GM21723 (cell line): ENCODE measurements at regions not wholly inside any gene's neighbourhood (a gene's known extent, or its start where the extent isn't known, plus 50 kb on each side); places are given as distances from the start of the nearest gene placed in this dataset.
A peak's percentile ranks its signal among the peaks of the same experiment; 100 is the strongest.
"Not testable (repeated sequence)": the region's sequence is repeated elsewhere in the genome, so short reads cannot be mapped to it uniquely, and the experiment has no call there.

Source experiments
- ATAC-seq: cut with Tn5 transposase; IDR thresholded peaks from one replicate; pipeline ENCODE4 v1.9.1; 2021; ENCODE audit warnings: mild to moderate bottlenecking, moderate library complexity; ENCODE audit not compliant: unreplicated experiment

- not testable (repeated sequence) for ATAC-seq
Measured at GRCh38 chrX:131875827-131876226, 147.3 kb upstream of the STK26 start.

- no peak for ATAC-seq
Measured at GRCh38 chrX:131881194-131881593, 141.9 kb upstream of the STK26 start.

DNA sequence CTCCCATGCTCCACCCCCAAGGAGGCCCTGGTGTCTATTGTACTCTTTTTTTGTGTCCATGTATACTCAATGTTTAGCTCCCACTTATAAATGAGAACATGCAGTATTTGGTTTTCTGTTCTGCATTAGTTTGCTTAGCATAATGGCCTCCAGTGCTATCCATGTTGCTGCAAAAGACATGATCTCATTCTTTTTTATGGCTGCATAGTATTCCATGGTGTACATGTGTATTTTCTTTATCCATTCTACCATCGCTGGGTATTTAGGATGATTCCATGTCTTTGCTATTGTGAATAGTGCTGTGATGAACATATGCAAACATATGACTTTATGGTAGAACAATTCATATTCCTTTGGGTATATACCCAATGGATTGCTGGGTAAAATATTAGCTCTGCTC is 138.1 kb upstream of the STK26 start:
- not testable (repeated sequence) for ATAC-seq

DNA sequence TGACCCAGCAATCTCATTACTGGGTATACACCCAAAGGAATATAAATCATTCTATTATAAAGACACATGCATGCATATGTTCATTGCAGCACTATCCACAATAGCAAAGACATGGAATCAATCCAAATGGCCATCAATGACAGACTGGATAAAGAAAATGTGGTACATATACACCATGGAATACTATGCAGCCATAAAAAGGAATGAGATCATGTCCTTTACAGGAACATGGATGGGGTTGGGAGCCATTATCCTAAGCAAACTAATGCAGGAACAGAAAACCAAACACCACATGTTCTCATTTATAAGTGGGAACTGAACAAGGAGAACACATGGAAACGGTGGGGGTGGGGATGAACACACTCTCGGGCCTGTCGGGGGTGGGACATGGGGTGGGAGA is 129.2 kb upstream of the STK26 start:
- ATAC-seq, result not testable (repeated sequence)

DNA sequence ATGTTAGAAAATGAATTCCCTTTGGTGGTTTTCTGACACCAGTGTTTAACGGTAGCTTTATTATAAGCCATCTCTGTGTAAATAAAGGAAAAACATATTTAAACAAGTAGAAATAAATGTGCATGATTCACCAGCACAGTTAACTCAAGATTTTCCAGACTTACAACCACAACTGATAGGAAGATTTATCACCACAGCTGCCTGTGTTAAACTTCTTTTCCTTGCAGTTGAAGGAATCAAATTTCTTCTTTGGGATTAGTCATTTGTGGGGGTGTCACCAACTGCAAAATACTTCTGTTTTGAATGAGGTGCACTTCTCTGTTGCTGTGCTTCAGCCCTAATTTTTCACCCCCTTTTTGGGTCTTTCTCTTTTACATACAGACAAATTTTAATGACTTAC is 128.1 kb upstream of the STK26 start:
- ATAC-seq, result no peak

DNA sequence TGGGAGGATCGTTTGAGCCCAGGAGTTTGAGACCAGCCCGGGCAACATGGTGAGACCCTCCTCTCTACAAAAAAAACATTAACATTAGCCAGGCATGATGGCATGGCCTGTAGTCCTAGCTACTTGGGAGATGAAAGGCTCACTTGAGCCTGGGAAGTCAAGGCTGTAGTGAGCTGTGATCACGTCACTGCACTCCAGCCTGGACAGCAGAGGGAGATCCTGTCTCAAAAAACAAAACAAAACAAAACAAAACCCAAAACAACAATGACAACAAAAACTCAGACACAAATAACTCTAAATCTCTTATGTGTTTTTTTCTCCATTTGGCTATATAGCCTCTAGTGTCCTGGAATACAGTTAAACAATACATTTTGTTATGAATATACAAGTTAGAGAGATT is 127.3 kb upstream of the STK26 start:
- no peak for ATAC-seq

GRCh38 chrX:131901546-131901945 is 121.6 kb upstream of the STK26 start:
- ATAC-seq, result no peak

DNA sequence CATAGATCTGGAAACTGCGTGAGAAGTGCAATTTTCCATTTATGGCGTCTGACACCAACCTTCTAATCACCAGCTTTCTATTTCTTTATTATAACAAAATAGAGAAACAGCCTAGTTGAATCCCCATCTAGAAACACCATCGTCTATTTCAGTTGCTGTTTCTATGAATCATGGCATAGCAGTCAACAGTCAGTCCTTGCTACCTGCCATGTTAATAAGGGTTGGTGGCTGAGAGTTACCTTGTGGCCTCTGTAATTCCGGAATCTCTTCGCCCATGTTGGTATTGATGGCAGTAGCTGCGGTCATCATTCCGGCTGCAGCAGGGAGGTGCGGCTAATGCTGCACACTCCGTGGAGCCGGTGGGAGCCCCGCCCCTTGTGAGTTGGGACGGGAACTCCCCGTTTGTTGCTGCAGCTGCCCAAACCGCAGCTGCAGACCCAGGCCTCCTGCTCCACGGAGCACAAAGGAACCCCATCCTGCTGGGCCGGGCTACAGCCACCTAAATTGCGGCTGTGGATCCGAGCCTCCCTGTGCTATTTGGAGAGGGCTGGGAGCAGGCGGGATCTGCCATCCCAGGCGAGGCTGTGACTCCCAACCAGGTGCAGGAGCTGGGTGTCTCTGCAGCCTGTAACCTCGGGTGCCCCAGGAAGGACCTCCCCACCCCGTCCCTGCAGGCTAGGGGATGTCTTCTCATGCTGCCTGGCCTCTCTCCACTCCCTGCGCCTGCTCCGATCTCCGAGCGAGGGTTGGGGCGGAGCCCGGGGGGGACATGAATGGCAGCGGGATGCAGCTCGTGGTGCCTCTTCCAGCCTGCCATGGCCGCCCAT is 115.4 kb upstream of the STK26 start:
- ATAC-seq, result no peak

GRCh38 chrX:131910586-131910985 is 112.5 kb upstream of the STK26 start:
- ATAC-seq, result no peak

DNA sequence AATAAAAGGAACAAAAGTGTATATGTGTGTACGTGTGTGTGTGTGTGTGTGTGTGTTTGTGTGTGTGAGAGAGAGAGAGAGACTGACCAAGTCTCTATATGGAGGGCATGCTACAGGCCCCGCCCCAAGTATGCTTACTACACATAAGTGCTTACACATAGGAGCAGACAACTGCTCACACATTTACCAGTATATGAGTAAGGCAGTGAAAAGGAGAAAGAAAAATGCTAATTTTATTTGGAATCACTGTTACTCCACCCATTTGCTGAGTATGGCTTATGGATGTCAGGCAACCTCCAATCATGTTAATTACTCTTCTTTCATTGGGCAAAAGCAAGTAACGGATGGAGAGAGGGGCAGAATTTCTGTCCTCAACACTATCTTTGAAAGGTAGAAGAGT is 107.6 kb upstream of the STK26 start:
- ATAC-seq, result no peak

- ATAC-seq, result no peak
Measured at GRCh38 chrX:131917588-131917987, 105.5 kb upstream of the STK26 start.

DNA sequence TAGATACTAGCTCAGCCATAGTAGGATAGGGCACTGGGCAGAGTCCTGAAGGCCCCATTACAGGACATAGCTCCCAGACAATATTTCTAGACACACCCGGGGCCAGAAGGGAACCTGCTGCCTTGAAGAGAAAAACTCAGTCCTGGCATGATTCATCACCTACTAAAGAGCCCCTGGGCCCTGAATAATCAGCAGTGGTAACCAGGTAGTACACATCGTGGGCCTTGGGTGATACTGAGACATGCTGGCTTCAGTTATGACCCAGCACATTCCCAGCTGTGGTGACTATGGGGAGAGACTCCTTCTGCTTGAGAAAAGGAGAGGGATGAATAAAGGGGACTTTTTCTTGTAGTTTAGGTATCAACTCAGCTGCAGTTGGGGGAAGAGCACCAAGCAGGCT is 104.3 kb upstream of the STK26 start:
- ATAC-seq, result no peak

DNA sequence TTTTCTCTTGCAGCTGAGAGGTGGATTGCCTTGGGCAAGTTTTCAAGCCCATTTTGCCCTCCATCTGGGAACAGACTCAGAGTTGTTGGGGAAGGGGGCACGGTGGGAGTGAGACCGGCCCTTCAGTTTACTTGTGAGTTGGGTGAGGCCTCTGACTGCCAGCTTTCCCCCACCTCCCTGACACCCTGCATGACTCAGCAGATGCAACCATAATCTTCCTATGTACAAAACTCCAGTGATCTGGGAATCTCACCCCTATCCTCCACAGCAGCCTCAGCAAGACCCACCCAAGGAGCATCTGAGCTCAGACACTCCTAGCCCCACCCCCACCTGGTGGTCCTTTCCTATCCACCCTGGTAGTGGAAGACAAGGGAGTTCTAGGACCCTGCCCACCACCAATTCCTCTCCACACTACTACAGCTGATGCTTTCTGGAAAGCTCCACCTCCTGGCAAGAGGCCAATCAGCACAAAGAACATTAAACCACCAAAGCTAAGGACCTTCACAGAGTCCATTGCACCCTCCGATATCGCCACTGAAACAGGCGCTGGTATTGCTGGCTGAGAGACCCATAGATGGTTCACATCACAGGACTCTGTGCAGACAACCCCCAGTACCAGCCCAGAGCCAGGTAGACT is 99.4 kb upstream of the STK26 start:
- no peak for ATAC-seq

DNA sequence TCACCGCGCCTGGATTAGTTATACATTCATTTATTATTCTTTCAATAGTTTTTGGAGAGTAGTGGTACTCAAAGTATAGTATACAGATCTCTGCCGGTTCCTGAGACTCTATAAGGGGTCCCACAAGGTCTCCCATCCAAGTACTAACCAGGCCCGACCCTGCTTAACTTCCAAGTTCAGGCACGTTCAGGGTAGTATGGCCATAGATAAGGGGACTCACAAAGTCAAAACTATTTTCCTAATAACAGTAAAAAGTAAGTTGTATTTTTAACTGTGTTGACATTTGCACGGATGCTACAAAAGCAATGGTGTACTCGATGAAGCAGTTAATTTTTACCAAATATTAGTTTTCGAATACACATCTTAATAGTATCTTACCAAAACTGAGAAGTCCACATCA is 84.4 kb upstream of the STK26 start:
- ATAC-seq, result no peak

DNA sequence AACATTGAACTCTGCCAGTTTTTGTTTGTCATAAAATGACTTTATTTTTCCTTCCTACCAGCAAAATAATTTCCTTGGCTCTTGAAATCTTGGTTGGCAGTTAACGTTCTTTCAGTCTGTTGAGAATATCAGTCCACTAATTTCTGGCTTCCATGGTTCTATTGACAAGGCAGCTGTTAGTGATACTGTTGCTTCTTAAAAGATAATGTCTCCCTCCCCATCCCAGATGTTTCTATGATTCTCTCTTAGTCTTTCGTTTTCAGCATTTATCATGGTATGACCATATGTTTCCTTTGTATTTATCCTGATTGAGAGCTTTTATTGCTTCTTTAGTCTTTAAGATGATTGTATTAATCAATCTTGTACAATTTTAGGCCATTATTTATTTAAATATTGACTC is 81.1 kb upstream of the STK26 start:
- ATAC-seq, result no peak

DNA sequence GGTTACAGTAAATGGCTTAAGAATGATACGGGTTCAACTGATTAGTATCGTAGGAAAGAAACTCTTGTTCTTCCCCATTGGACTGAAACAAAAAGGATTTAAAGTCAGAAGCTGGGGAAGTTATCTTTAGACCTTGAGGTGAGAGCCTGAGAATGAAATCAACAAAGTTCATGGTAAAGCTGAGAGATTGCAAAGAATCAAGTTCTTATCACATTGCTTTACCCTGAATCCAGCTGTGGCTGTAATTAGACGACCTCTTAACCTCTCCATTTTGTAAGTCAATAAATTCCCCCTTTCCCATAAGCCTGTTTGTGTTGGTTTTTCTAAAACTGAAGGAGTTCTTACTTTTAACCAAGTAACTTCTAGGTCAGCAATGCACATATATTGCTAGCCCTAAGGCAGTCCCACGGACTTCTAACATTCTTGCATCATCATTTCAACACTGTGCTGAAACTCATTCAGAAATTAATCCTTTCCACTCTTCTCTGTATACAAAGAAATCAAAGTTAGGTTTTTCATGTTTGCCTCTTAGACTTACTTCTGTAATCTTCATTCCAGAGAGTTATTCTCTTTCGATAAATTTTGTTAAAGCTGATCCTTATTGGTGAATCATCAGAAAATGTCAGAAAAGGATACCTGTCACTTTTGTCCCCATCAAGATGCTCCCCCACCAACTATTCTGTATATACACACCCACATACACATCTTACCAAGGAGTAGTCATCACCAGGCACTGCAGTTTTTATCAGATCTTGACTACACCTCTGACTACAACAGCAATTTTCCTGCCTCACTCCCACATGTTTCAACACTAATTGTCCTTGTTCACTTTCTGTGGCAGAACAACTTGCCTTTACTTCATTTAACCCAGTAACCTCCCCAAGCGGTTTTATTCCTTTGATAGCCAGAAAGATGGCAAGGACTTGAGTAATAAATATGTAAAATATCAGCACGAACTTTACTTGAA is 77.9 kb upstream of the STK26 start:
- no peak for ATAC-seq

DNA sequence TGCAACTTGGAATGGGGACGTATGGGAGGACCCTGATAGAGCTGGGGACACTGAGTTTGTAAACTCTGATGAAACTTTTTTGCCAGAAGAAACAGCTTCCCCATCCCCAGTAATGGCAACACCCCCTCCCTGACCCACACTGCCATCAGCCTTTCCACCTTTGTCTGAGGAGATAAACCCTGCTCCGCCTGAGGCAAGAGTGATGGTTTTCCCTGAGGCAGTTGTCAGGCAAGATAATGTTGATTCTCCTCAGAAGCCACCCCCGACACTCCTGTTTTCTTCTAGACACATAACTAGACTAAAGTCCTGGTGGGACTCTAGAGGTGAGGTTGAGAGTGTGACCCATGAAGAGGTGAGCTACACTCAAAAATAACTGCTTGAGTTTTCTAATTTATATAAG is 71.9 kb upstream of the STK26 start:
- ATAC-seq, result no peak

DNA sequence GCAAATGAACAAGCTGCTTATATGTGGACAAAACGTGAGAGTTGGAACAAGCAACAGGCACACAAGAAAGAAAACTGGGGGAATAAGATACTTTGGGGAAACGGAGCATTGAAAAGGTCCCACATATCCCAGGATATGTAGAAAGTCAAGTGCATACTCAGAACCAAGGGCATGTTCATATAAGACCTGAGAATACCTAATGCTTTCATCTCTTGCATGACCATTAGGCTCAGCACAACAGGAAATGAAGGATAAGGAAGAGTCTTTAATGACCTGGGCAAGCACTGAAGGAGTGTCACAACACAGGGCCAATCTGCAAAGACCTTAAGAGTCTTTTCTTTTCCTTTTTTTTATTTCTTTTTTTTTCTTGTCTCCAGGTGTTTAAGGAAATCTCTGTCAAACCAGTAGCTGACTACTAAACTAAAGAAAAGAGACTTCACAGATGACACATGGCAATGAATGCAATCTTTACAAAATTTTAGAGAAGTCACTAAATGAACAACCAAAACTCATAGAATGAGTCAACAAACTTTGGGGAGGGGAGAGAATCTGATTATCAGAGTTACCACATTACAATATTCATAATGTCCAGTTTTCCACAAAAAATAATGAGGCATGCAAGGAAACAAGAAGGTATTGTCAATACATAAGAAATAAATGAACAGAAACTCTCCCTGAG is 67.9 kb upstream of the STK26 start:
- peak; percentile 96 for ATAC-seq

- no peak for ATAC-seq
Measured at GRCh38 chrX:131958724-131959123, 64.4 kb upstream of the STK26 start.

GRCh38 chrX:131970347-131970746 is 52.8 kb upstream of the STK26 start:
- no peak for ATAC-seq
